T-helper 2 cell treated with Interferon-gamma antibody and Interleukin-4, amounts not matched to agents 100 ng/mL and 5 ng/mL, for 36 hours (primary cell): ENCODE measurements at regions not wholly inside any gene's neighbourhood (a gene's known extent, or its start where the extent isn't known, plus 50 kb on each side); places are given as distances from the start of the nearest gene placed in this dataset.
"Not testable (repeated sequence)": the region's sequence is repeated elsewhere in the genome, so short reads cannot be mapped to it uniquely, and the experiment has no call there.

ENCODE experiments used
- intact Hi-C: fragments of 100-400 bp; cut with micrococcal nuclease; formaldehyde crosslinking; loops from one replicate; pipeline ENCODE4 v1.15.1; 2023

DNA sequence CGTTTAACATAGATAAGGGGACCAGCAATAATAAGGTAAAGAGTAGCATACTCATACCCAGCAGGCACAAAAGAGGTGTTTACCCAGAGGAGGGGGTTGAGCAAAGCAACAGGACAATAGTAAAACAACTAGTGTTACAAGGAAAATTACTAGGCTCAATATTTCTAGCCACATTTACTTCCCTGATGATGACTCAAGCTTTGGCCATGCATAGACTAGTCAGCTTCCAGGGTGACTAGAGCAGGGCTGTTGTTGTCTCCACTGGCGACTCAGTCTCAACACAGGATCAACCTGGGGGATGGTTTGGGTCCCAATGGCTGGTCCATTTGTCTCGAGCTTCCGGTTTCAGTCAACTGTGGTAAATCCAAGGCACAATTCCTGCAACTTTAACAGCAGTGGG is 217.7 kb upstream of the KCND2 start:
- intact Hi-C loops = no loop called here

DNA sequence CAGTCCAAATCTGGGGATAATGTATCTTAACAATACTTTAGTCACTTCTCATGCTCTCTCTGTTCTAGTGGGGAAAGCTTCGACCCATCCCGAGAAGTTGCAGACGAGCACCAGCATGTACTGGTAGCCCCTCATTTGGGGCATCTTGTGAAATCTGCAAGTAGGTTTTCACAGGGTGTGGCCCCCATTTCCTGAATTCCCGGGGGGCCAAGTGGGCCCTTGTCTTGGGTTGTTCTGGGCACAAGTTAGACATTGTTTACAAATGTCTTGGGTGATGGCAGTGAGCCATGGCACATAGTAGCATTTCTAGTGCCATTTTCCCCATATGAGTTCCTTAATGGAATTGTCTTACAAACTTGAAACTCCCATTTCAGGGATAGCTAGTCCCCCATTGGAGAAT is 216.7 kb upstream of the KCND2 start:
- intact Hi-C loops = no loop called here

DNA sequence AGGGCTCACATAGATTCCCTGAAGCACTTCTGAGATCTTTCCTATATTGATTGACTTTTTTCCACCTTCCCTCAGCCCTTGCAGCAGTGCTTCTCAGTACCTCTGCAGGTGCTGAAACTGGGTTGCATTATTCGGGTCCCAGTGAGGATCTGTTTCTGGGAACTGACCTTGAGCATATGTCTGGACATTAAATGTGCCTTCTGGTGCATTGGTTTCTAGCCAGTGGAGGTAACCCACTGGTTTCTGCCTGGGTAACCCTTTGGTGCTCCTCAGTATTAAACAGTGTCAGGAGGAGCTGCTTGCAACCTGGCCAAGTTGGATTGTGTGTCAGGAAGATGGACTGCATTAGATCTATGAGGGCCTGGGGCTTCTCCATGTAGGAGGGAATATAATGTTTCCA is 213.3 kb upstream of the KCND2 start:
- intact Hi-C loops = no loop called here

DNA sequence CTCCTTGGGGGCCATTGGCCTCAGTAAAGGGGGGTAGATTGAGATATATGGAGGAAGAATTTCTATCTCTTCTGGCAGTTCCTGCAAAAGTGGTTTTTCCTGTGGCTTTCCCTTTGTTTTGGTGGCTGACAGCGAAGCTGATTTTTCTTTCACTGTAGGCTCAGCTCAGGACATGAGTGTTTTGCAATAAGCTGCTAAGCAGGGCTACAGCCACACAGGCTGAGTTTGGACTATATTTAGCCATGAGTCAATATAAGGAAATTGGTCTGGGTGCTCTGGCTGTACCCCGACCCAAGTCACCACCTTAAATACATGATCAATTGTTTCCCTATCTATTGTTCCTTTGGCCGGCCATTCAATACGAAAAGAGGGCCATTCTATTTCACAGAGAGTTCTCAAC is 212.7 kb upstream of the KCND2 start:
- intact Hi-C loops = no loop called here

DNA sequence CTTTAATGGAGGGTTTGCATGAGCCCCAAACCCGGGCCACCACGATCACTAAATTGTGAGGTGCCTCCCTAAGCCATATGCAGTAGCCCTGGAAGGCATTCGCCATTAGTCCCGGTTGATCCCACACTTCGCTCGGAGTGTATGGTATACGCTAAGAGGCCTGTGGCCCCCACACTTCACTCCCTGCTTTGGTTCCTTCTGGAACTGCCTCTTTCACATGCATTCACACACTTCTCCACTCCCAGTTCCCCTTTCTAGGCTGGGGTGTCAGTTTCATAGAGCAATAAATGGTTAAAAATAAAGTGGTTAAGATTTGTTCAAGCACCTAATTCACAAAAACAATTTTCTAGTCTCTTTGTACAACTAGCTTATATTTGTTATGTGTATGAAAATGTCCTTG is 212.1 kb upstream of the KCND2 start:
- intact Hi-C loops = no loop called here

DNA sequence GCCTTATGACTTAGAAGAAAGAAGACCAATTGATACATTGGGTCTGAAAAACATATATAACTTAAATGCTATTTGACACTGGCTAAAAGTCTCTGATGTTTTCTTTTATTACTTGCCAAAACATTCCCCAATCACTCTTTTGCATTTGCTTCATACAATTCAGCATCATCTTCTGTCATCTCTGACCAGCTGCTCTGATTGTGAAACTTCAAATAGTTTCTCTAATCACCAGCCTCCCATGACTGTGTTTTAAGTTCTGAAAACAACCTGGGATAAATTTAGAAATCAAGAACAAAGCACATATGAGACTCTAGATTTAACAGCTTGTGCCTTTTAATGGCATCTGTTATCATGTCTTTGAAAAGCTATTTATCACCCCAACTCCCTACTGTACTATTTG is 208.4 kb upstream of the KCND2 start:
- intact Hi-C loops = no loop called here

DNA sequence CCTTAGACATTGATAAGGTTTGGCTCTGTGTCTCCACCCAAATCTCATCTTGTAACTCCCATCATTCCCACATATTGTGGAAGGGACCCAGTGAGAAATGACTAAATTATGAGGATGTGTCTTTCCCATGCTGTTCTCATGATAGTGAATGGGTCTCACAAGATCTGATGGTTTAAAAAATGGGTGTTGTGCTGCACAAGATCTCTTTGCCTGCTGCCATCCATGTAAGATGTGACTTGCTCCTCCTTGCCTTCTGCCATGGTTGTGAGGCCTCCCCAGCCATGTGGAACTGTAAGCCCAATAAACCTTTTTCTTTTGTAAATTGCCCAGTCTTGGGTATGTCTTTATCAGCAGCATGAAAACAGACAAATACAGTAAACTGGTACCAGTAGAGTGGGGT is 206.1 kb upstream of the KCND2 start:
- intact Hi-C loops = not testable (repeated sequence)

DNA sequence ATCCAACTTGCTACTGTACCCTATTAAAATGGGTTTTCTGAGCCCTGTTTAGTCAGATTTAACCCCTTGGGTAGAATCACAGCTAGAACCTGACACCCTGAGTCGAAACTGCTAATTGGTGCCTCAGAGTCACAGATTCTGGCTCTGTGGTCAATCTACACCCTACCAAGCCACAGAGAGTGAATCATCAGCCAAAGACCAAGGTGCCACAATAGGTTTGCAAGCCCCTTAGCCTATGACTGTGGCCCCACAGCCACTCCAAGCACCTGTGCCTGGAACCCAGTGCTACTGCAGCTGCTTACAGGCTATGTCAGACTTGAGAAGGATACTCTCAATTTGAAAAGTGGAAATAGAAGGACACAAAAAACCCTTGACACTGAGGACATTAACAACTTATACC is 202.8 kb upstream of the KCND2 start:
- intact Hi-C loops = no loop called here

DNA sequence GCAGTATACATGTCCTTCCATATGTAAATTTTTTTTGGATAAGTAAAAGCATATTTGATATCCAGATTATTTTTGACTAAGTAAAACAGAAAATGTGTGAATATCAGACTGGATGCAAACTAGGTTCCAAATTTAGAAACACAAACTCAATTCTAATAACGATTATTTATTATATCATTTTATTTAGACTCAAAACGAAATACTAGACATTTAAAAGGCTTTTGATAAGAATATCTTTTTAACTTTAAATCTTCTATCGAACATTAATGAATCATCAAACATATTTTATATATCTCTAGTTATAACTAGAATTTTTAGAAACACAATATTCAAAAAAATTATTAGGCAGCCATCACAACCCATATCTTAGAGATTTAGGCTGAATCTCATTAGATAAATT is 195.2 kb upstream of the KCND2 start:
- intact Hi-C loops = no loop called here

DNA sequence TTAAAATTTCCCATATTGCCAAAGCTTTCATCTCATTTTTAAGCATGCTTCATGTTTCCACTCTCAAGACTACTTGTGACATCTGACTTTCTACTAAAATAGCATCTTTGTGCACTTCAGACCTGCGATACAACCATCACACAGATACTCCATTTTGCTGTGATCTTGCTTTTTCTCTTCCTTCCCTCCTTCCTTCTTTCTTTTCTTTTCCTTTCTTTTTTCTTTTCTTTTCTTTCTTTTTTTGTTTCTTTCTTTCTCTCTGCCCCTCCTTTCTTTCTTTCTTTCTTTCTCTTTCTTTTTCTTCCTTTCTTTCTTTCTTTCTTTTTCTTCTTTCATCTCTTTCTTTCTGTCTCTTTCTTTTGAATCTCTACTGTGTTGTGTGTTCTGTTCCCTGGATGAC is 194.0 kb upstream of the KCND2 start:
- intact Hi-C loops = no loop called here

DNA sequence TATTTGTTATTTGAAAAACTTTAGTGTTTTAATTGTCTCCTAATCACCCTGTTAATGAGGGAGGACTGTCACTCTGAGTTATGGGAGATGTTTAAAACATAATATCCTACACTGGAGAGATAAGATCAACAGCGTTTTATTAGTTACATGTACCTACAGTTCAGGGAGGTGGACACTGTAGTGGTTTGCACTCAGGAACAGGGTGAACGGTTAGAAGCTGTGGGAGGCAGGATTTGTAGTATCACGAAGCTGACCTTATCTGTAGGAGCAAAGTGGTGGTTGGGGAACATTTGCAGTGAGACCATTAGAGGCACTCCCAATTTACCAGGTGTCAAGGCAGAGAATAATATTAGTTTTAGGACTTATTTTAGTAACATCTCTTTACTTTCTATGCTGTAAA is 193.3 kb upstream of the KCND2 start:
- intact Hi-C loops = no loop called here

DNA sequence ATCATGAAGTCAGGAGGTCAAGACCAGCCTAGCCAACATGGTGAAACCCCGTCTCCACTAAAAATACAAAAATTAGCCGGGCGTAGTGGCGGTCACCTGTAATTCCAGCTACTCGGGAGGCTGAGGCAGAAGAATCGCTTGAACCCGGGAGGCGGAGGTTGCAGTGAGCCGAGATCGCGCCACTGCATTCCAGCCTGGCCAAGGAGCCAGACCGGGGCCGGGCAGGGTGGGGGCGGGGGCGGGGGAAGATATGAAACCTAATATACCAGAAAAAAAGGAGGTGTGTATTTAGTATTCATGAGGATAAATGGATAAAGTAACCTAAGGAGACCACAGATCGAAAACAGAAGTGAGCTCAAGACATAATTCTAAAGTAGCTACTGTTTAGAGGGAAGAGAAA is 186.5 kb upstream of the KCND2 start:
- intact Hi-C loops = not testable (repeated sequence)

DNA sequence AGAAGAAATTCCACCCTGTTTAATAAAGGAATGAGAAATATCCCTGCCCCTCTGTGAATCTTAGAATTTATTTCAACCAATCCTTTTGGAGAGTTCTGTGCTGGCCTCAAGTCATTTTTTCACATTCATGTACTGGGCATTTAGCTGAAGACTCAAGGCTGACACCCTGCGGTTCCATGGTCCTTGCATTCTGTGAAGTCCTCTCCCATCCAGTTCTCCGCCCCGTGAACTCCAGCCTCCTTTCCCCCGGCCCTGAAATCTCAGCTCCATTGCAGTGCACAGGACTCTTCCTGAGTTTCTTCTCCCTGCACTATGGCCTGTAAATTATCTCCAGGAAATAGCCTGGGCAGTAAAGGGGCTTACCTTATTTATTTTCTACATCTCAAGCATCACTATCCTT is 183.0 kb upstream of the KCND2 start:
- intact Hi-C loops = no loop called here

DNA sequence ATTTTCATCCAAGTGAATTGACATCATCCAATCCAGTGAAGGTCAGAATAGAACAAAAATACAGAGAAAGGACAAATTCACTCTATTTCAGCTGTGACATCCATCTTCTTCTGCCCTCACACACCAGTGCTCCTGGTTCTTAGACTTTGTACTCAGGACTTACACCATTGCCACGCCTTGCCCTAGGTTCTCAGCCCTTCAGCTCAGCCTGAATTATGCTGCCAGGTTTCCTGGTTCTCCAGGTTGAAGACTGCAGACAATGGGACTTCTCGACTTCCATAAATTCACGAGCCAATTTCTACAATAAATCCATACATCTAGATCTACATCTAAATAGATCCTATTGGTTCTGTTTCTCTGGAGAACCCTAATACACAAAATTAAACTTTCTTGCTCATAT is 181.2 kb upstream of the KCND2 start:
- intact Hi-C loops = no loop called here

DNA sequence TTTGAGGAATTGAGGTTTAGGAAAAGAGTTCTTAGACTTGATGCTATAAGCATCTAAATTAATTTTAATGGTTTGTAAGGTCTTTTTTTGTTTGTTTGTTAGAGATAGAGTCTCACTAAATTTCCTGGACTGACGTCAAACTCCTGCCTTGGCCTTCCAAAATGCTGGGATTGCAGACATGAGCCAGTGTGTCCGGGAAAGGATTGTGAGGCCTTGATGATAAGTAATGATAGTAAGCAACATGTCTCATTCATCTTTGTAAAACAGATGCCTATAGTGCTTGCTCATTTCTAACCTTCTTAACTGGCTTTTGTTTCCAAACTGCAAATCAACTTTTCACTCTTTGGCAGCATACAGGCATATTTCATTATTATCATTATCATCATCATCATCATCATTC is 176.0 kb upstream of the KCND2 start:
- intact Hi-C loops = no loop called here

DNA sequence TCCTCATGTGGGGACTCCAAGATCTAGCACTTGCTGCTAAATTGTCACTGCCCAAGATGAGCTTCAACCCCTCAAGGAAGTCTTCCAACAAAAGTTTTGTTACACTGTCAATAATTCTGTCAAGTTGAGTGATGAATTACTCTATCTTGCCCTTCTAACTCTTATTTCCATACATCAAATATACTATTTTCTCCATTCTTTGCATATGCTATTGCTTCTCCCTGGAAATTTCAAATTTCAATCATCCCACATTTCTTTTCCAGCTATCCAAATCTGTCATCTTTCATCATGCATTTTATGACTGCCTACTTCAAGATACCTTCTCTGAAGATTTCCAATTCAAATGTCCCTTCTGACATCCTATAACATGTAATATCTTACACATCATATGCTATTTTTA is 175.2 kb upstream of the KCND2 start:
- intact Hi-C loops = no loop called here

DNA sequence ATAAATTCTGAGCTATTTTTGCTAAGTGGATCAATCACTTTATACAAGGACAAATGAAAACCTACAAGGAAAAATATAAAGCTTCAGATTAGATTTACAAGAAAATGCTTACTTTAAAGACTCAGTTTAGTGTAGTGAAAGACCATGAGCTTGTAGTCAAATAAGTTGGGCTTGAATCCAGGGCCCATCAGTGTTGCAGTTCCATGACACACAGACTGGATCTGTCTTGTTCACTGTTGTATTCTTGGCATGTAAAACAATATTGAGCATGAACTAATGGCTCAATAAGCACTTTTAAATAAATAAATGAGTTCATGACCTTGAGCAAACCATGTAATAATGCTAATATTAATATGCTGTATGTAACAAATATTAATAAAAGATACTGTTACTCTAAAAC is 164.6 kb upstream of the KCND2 start:
- intact Hi-C loops = no loop called here

DNA sequence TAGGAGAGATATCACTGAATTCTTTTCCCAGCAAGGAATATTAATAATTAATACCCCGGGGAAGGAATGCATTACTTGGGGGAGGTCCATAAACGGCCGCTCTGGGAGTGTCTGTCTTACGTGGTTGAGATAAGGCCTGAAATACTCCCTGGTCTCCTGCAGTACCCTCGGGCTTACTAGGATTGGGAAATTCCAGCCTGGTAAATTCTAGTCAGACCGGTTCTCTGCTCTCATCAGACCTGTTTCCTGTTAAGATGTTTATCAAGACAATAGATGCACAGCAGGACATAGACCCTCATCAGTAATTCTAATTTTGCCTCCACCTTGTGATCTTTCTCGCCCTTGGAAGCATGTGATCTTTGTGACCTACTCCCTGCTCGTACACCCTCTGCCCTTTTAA is 162.8 kb upstream of the KCND2 start:
- intact Hi-C loops = no loop called here

DNA sequence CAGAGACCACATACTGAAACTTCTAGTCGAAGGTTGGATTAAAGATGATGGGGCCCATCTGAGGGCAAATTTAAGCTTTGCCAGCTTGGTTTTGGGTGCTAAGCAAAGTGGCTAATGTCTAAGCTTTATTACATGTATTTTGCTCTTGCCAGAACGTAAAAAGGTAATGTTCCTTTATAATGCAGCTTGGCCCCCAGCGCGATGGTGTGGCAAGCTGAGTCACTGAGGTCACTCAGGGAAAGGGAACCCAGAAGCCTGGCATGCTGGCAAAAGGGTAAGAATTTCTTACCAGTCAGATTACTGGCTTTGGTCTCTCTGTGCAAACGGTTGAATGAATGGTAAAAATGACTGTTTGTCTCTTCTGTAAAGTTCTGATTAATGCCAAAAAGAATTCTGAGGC is 158.3 kb upstream of the KCND2 start:
- intact Hi-C loops = no loop called here

DNA sequence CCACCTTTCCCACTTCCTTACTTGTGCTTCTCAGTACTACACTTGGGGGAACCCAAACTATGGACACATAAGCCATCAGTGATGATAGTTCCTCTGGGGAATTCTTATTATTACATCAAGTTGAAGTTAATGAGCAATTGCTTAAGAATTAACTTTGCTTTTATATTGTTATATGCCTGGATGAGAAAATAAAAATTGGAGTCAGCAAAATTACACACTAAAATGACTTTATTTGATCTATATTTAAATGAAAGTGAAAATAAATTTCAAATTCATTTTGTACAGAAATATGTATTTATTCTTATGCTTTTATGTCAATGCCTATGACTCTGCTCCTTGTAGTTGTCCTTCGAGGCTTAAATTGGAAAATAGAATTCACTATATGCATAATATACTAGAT is 149.4 kb upstream of the KCND2 start:
- intact Hi-C loops = no loop called here

DNA sequence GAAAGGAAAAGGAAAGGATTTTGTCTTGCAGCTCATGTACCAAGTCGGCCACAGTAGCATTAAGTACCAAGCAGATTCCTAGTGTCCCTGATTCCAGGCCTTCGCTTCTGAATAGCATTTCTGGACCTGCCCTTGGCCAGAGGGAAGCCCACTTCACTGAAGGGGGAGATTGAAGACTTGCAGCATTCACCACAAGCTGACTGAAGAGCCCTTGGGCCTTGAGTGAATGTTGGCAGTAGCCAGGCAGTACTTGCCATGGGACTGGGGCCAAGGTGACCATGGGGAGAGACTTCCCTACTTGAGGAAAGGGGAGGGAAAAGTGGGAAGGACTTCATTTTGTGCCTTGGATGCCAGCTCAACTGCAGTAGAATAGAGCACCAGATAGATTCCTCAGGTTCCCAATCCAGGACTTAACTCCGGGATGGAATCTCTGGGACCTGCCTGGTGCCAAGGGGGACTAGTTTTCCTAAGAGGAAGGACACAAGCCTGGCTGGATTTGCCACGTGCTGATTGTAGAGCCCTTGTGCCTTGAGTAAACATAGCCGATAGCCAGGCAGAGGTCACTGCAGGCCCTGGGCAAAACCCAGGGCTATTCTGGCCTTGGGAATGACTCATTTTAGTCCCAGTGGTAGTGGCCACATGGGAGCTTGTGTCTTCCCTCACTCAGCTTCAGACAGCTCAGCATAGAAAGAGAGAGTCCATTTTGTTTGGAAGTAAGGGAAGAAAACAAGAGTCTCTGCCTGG is 141.7 kb upstream of the KCND2 start:
- intact Hi-C loops = no loop called here

DNA sequence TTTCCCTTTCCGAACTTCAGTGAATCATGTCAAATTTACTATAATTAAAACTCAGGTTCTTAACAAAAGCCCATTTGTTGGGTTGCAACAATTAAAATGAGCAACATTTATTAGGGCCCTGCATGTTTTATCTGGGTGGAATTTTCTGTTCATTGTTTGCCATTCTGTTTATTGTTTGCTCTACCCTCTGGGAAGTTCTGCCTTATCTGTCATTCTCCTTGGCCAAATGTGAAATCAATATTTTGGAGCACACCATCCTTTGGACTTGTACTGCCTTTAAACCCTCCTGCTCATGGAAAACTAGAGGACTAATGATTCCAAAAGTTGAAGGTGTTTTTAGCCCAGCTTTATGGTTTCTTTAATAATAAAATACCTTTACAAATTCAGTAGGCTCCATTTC is 134.5 kb upstream of the KCND2 start:
- intact Hi-C loops = no loop called here

DNA sequence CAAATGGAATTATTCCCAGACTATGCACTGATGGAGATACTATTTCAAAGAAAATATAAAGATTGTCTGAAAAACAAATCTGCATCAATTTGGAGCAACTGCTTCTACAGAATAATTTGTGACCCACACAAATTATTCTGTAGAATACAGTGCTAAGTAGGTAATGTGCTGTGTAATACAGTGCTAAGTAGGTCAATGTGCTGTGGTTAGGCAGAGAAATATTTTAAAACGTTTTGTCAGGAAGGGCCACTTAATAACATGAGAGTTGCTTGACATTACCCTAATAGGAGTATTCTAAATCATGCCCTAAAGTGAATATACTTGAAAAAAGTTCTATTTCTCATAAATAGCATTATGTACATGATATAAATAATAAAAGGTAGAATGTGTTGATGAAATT is 116.5 kb upstream of the KCND2 start:
- intact Hi-C loops = no loop called here

DNA sequence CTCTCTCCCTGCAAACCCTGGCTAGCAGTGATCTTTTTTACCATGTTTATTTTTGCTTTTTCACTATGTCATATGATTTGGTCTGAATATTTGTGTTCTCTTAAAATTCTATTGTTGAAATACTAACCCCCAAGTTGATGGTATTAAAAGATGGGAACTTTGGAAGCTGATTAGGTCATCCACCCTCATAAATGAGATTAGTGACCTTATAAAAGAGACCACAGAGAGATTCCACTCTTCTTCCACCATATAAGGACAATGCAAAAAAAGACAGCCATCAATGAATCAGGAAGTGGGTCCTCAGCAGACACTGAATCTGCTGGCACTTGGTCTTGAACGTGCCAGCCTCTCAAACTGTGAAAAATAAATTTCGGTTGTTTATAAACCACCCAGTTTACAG is 112.8 kb upstream of the KCND2 start:
- intact Hi-C loops = no loop called here
